ENCODE measurements at regions not wholly inside any gene's neighbourhood (a gene's known extent, or its start where the extent isn't known, plus 50 kb on each side); places are given as distances from the start of the nearest gene placed in this dataset.

- no peaks in the 10 kb centered on the region for H3K27me3 ChIP-seq (ENCODE audit: control insufficient read depth in 2 of 2, insufficient read depth in 2 of 2, low read length in 2 of 2)
- H3K9me3 Mint-ChIP-seq: no peaks in the 10 kb centered on the region
- H3K27ac Mint-ChIP-seq: no peak overlapping the region
- no peaks in the 10 kb centered on the region for H4K20me1 ChIP-seq (ENCODE audit: insufficient read depth, low read length)
- TF ChIP-seq, protein P1, sequence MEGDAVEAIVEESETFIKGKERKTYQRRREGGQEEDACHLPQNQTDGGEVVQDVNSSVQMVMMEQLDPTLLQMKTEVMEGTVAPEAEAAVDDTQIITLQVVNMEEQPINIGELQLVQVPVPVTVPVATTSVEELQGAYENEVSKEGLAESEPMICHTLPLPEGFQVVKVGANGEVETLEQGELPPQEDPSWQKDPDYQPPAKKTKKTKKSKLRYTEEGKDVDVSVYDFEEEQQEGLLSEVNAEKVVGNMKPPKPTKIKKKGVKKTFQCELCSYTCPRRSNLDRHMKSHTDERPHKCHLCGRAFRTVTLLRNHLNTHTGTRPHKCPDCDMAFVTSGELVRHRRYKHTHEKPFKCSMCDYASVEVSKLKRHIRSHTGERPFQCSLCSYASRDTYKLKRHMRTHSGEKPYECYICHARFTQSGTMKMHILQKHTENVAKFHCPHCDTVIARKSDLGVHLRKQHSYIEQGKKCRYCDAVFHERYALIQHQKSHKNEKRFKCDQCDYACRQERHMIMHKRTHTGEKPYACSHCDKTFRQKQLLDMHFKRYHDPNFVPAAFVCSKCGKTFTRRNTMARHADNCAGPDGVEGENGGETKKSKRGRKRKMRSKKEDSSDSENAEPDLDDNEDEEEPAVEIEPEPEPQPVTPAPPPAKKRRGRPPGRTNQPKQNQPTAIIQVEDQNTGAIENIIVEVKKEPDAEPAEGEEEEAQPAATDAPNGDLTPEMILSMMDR (IDR thresholded peaks at IDR 0.05): no peak
- H2AFZ ChIP-seq (ENCODE audit: insufficient read depth, low read depth, low read length, poor library complexity, severe bottlenecking): no peak overlapping the region
- no peaks in the 10 kb centered on the region for H3K4me1 Mint-ChIP-seq
- H3K4me3 ChIP-seq (replicated peaks in 1 of 3; ENCODE audit: low read depth in 2 of 3, low read length in 3 of 3): no peak overlapping the region
- no peaks in the 10 kb centered on the region for H3K36me3 Mint-ChIP-seq
- H3K4me2 ChIP-seq (replicated peaks; ENCODE audit: extremely low read depth, low read length, poor library complexity, severe bottlenecking): no peak overlapping the region
- DNase-seq: no peak
- H3K79me2 ChIP-seq (ENCODE audit: insufficient read depth, low read length): no peaks in the 10 kb centered on the region
- no CpG with 5 or more reads among the region's 2 CpGs for WGBS (ENCODE audit: insufficient coverage)
- H3K9me3 ChIP-seq (replicated peaks in 1 of 2; ENCODE audit: control insufficient read depth in 1 of 2, insufficient read depth in 1 of 2, low read length in 2 of 2): no peaks in the 10 kb centered on the region
- H3K36me3 ChIP-seq (replicated peaks in 1 of 2; ENCODE audit: control insufficient read depth in 1 of 2, insufficient read depth in 2 of 2, low read length in 2 of 2): no peaks in the 10 kb centered on the region
- no peaks in the 10 kb centered on the region for H3K27me3 Mint-ChIP-seq (ENCODE audit: low read depth in 3 of 3)
- H3K27ac ChIP-seq (ENCODE audit: low read depth in 1 of 2, low read length in 2 of 2): no peak overlapping the region
- no peak overlapping the region for H3K9ac ChIP-seq (ENCODE audit: insufficient read depth, low read length, poor library complexity, severe bottlenecking)
- intact Hi-C loops (cut with micrococcal nuclease): no loop called here
- no peak overlapping the region for H3K4me3 Mint-ChIP-seq
- no peaks in the 10 kb centered on the region for H3K4me1 ChIP-seq (ENCODE audit: control insufficient read depth in 1 of 2, insufficient read depth in 2 of 2, low read length in 2 of 2)
These were observed 332.5 kb downstream of the C4orf33 start for GRCh38 chr4:129428454-129428853.

DNA sequence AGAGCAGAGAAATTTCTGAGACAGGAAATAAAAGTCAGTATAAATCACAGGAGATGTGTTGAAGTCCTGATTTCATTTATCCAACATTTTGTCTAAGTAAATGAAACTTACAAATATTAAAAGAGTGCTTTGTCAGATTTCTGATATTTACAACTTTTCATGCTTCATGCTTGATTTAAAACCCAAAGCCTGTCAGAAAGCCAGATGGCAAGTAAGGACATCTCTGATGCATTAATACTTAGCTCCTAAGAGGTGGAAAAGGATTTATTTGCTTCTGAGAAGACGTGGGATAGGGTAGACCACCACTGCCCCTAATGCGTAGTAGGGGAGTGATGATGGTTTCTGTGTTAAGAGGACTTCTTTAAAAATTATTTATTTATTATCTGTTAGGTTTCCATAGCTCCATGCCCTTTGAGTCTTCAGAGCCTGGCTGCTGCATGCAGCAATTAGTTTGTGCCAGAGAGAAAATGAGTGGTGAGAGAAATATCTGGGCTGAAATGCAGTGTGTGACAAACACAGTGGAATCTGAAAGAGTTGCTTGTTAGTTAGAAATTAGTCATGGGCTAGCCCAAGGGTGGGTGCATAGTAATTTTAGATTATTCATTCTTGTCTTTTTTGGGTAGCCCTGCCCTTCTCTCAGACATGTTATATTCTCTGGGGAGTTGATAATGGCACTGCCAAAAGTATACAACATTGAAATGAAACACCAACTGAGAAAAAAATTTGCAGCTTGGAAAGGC lies 333.8 kb downstream of the C4orf33 start:
- Histone ChIP-seq H2AFZ (ENCODE audit: insufficient read depth, low read depth, low read length, poor library complexity, severe bottlenecking) (no peak overlapping the region), H3K36me3 (replicated peaks in 1 of 2; ENCODE audit: control insufficient read depth in 1 of 2, insufficient read depth in 2 of 2, low read length in 2 of 2) (no peaks in the 10 kb centered on the region), H3K27me3 (ENCODE audit: control insufficient read depth in 2 of 2, insufficient read depth in 2 of 2, low read length in 2 of 2) (no peaks in the 10 kb centered on the region), H3K9me3 (replicated peaks in 1 of 2; ENCODE audit: control insufficient read depth in 1 of 2, insufficient read depth in 1 of 2, low read length in 2 of 2) (no peaks in the 10 kb centered on the region), H3K4me2 (replicated peaks; ENCODE audit: extremely low read depth, low read length, poor library complexity, severe bottlenecking) (no peak overlapping the region), H4K20me1 (ENCODE audit: insufficient read depth, low read length) (no peaks in the 10 kb centered on the region), H3K9ac (ENCODE audit: insufficient read depth, low read length, poor library complexity, severe bottlenecking) (no peak overlapping the region), H3K27ac (ENCODE audit: low read depth in 1 of 2, low read length in 2 of 2) (no peak overlapping the region), H3K4me3 (replicated peaks in 1 of 3; ENCODE audit: low read depth in 2 of 3, low read length in 3 of 3) (no peak overlapping the region), H3K79me2 (ENCODE audit: insufficient read depth, low read length) (no peaks in the 10 kb centered on the region), H3K4me1 (ENCODE audit: control insufficient read depth in 1 of 2, insufficient read depth in 2 of 2, low read length in 2 of 2) (no peaks in the 10 kb centered on the region)
- TF ChIP-seq, protein P1 (IDR thresholded peaks at IDR 0.05): no peak
- Mint-ChIP-seq H3K27me3 (ENCODE audit: low read depth in 3 of 3) (no peaks in the 10 kb centered on the region), H3K4me1 (no peaks in the 10 kb centered on the region), H3K4me3 (no peak overlapping the region), H3K36me3 (no peaks in the 10 kb centered on the region), H3K9me3 (peaks cover 0 to 5% (median 0%) of the 10 kb centered on the region in 7 donors), H3K27ac (no peak overlapping the region)
- no CpG with 5 or more reads among the region's 2 CpGs for WGBS (ENCODE audit: insufficient coverage)
- intact Hi-C loops (cut with micrococcal nuclease): no loop called here
- DNase-seq: no peak
